ENCODE measurements at regions not wholly inside any gene's neighbourhood (a gene's known extent, or its start where the extent isn't known, plus 50 kb on each side); places are given as distances from the start of the nearest gene placed in this dataset.

DNA sequence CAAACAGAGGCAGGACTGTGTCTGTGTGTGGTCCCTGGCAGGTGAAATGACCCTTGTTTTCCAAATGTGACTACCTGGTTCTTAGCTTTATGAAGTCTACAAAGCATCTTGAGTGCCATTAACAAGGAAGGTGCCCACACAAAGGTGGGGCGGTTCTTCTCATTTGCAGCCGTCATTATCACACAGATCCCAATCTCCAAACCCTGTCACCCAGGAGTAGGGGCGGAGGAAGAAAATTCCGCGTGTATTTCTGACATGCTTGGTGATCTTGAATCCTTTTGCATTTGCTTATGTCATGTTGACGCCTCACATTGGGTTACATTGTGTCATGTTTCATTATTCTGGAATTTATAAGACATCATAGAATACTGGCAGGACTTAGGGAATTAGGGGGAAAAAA lies 277.3 kb downstream of the VRK1 start:
- DNase-seq (ENCODE audit: low spot score) = no peak
- no peaks in the 10 kb centered on the region for H3K36me3 Mint-ChIP-seq (ENCODE audit: low read depth)
- no peak overlapping the region for H3K4me3 Mint-ChIP-seq (ENCODE audit: low read depth)
- no peak overlapping the region for H3K27ac Mint-ChIP-seq
- intact Hi-C loops (cut with micrococcal nuclease) = no loop called here
- peaks cover 5% of the 10 kb centered on the region for H3K4me1 Mint-ChIP-seq (ENCODE audit: low read depth)
- peaks cover 2% of the 10 kb centered on the region for H3K27me3 Mint-ChIP-seq (ENCODE audit: low read depth)
- H3K9me3 Mint-ChIP-seq = no peaks in the 10 kb centered on the region

DNA sequence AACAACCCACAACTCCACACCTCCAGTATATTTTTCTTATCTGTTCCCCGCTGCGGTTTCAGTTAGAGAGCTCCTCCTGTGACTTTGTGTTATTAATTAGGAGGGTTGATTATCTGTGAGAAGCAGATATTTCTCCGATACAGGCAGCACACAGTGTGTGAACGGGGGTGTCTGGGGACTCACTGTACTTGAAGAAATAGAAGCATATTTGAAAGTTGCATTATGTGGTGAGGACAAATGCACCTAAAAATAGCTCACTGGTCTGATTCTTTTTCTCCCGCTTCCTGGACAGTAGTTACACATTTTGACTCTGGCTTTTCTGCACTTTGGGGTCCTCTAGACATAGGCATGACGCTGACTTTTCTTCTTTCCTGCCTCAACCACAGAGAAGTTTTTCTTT lies 277.7 kb downstream of the VRK1 start:
- no peak overlapping the region for H3K27ac Mint-ChIP-seq
- H3K9me3 Mint-ChIP-seq = no peaks in the 10 kb centered on the region
- H3K36me3 Mint-ChIP-seq (ENCODE audit: low read depth) = no peaks in the 10 kb centered on the region
- DNase-seq (ENCODE audit: low spot score) = no peak
- H3K4me3 Mint-ChIP-seq (ENCODE audit: low read depth) = no peak overlapping the region
- peaks cover 5% of the 10 kb centered on the region for H3K4me1 Mint-ChIP-seq (ENCODE audit: low read depth)
- peaks cover 2% of the 10 kb centered on the region for H3K27me3 Mint-ChIP-seq (ENCODE audit: low read depth)
- intact Hi-C loops (cut with micrococcal nuclease) = no loop called here

DNA sequence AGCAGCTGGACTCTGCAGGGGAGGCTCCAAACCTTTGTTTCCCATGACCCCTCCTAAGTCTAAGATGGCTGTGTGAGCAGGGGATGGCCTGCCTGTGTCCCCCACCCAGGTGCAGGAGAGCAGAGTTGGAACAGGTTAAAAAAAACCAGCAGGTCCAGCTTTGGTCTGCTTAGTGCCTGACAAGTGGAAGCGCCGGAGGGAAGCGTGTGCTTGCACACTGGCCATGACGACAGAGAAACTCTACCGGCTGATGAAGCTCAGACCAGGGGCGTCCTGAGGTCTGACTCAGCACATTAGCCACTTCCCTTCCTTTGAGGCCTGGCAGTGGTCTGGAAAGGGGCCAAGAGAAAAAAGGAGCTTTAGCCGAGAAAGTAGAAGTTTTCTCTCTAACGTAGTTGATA lies 280.1 kb downstream of the VRK1 start:
- Mint-ChIP-seq H3K9me3 (peaks cover 5% of the 10 kb centered on the region), H3K27me3 (ENCODE audit: low read depth) (peaks cover 2% of the 10 kb centered on the region), H3K36me3 (ENCODE audit: low read depth) (no peaks in the 10 kb centered on the region), H3K27ac (no peak overlapping the region), H3K4me3 (ENCODE audit: low read depth) (no peak overlapping the region), H3K4me1 (ENCODE audit: low read depth) (peaks cover 5% of the 10 kb centered on the region)
- intact Hi-C loops (cut with micrococcal nuclease) = no loop called here
- DNase-seq (ENCODE audit: low spot score) = no peak

DNA sequence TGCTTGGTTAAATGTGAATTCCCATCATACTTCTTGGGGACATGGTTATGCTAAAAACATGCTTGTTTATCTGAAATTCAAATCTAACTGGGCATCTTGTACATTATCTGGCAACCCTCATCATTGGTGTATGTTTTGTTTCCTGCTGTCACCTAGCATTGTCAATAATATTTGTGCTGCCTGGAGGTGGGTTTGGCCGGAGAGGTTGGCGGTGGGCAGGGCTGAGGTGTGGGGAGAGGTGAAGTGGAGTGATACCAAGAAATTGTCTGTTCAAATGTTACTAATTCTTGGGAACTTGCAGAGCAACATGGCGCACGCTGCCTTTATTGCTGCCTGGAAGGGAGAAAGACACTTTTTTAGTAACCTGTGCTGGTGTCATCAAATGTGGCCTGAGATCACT lies 280.5 kb downstream of the VRK1 start:
- Mint-ChIP-seq H3K9me3 (peaks cover 5% of the 10 kb centered on the region), H3K27ac (no peak overlapping the region), H3K27me3 (ENCODE audit: low read depth) (peaks cover 2% of the 10 kb centered on the region), H3K4me1 (ENCODE audit: low read depth) (peaks cover 5% of the 10 kb centered on the region), H3K4me3 (ENCODE audit: low read depth) (no peak overlapping the region), H3K36me3 (ENCODE audit: low read depth) (no peaks in the 10 kb centered on the region)
- intact Hi-C loops (cut with micrococcal nuclease) = no loop called here
- DNase-seq (ENCODE audit: low spot score) = no peak

DNA sequence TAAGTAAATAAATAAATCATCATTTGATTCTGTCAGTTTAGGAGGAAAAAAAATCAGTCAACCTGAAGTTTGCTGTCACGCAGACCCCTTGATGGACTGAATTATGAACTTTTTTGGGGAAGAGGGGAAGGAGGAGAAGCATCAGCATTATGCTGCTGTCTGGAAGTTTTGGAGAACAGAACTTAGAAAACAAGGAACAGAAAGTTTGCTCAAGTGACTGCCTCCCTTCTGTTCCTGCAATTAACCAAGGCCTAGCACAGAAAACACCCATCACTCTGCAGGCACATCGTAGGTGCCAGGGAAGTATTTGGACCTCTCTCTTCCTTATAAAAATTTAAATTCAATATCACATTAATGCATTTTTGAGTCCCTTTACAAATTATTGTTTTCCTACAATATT lies 283.8 kb downstream of the VRK1 start:
- no peaks in the 10 kb centered on the region for H3K36me3 Mint-ChIP-seq (ENCODE audit: low read depth)
- peaks cover 9% of the 10 kb centered on the region for H3K9me3 Mint-ChIP-seq
- peaks cover 2% of the 10 kb centered on the region for H3K27me3 Mint-ChIP-seq (ENCODE audit: low read depth)
- no peak overlapping the region for H3K27ac Mint-ChIP-seq
- no peak overlapping the region for H3K4me3 Mint-ChIP-seq (ENCODE audit: low read depth)
- intact Hi-C loops (cut with micrococcal nuclease) = no loop called here
- DNase-seq (ENCODE audit: low spot score) = no peak
- H3K4me1 Mint-ChIP-seq (ENCODE audit: low read depth) = peaks cover 5% of the 10 kb centered on the region

DNA sequence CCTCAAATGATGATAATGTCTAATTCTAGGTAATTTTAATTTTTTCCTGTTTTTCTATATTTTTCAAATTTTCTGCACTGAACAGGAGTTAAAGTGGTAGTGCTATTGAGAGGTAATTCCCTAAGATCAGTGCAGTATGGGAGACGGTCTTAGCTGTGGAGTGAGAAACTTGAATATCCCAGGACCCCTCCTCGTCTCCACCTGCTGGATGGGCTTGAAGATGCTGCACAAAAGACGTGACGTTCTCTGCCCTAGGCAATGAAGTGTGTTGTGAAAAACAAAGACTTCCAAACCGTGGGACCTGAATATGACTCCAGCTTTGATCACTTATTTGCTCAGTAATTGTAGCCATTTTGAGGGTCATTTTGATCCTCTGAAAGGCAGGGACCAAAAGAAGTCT lies 298.1 kb downstream of the VRK1 start:
- H3K4me3 Mint-ChIP-seq (ENCODE audit: low read depth) = no peak overlapping the region
- H3K36me3 Mint-ChIP-seq (ENCODE audit: low read depth) = no peaks in the 10 kb centered on the region
- no peak overlapping the region for H3K27ac Mint-ChIP-seq
- H3K4me1 Mint-ChIP-seq (ENCODE audit: low read depth) = no peaks in the 10 kb centered on the region
- intact Hi-C loops (cut with micrococcal nuclease) = no loop called here
- peaks cover 4% of the 10 kb centered on the region for H3K27me3 Mint-ChIP-seq (ENCODE audit: low read depth)
- no peaks in the 10 kb centered on the region for H3K9me3 Mint-ChIP-seq
- DNase-seq (ENCODE audit: low spot score) = no peak

DNA sequence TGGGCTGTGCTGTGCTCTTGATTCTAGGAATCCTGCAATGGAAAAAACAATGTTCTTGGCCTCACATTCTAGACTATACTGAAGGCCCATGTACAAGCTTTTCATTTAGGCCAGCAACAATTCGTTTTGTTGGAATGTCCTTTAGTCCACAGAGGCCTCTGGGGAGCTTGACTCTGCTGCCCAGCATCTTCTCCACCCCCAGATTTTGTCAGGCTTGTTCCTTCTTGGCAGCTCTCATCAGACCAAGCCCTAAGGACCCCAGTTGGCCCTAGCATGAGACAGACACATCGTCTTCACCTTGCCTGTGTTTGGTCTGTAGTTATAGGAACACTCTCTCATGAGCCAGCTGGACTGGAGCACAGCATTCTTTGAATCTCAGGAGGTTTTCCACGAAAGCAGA lies 300.1 kb downstream of the VRK1 start:
- no peak overlapping the region for H3K27ac Mint-ChIP-seq
- no peaks in the 10 kb centered on the region for H3K9me3 Mint-ChIP-seq
- H3K4me3 Mint-ChIP-seq (ENCODE audit: low read depth) = no peak overlapping the region
- no peaks in the 10 kb centered on the region for H3K4me1 Mint-ChIP-seq (ENCODE audit: low read depth)
- no peaks in the 10 kb centered on the region for H3K36me3 Mint-ChIP-seq (ENCODE audit: low read depth)
- H3K27me3 Mint-ChIP-seq (ENCODE audit: low read depth) = peaks cover 4% of the 10 kb centered on the region
- no peak for DNase-seq (ENCODE audit: low spot score)
- intact Hi-C loops (cut with micrococcal nuclease) = no loop called here

DNA sequence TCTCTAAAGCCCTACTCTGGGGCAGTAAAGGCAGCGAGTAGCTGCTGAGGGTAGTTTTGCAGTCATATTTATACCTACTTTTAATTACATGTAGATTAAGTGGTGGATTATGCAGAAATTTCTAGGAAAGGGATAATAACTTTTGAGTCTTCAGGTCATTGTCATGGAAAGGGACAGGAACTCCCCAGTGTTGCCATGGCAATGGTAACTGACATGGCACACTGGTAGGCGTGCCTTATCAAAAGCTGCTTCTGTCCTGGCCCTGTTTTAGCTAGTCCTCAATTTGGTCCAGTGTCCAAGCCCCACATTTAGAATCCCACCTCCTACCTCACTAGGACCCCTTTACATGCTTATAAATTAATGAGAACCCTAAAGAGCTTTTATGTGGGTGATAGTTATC lies 303.1 kb downstream of the VRK1 start:
- H3K9me3 Mint-ChIP-seq = no peaks in the 10 kb centered on the region
- H3K27me3 Mint-ChIP-seq (ENCODE audit: low read depth) = peaks cover 15% of the 10 kb centered on the region
- no peaks in the 10 kb centered on the region for H3K36me3 Mint-ChIP-seq (ENCODE audit: low read depth)
- H3K27ac Mint-ChIP-seq = no peak overlapping the region
- intact Hi-C loops (cut with micrococcal nuclease) = no loop called here
- DNase-seq (ENCODE audit: low spot score) = no peak
- H3K4me3 Mint-ChIP-seq (ENCODE audit: low read depth) = no peak overlapping the region
- H3K4me1 Mint-ChIP-seq (ENCODE audit: low read depth) = no peaks in the 10 kb centered on the region

DNA sequence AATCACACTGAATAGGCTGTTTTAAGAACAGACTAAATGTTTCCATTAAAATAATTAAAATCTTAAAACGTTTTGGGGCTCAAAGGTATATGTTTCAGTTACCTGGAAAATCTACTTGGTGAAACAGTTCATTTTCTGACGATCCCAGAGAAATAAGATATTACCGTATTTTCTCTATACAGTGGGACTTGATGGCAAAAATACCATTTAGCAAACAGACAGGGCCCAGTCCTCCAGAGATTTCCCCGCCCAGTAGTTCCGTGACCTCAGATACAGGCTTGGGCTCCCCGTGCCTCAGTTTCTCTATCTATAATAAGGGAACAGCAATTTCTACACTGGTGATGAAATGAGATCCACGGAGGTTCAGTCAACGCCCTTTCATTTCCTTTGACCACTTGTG lies 304.4 kb downstream of the VRK1 start:
- peaks cover 15% of the 10 kb centered on the region for H3K27me3 Mint-ChIP-seq (ENCODE audit: low read depth)

DNA sequence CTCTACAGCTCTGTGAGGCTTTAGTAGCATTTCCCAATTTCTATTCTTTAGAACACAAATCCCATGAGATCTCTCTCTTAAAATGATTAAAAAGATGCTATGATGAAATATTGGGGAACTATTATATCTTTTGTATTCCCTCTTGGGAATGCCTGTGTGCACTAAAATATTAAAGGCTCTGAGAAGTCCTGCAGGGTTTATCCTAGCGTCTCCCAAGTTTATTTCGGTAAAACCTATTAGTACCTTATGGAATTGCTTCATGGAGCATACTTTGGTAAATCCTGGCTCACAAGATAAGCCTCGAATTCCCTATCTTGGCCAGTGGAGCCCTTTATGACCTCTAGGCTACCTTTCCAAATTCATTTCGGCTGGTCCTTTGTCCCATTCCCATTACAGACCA lies 306.8 kb downstream of the VRK1 start:
- DNase-seq (ENCODE audit: low spot score) = no peak
- intact Hi-C loops (cut with micrococcal nuclease) = no loop called here
- Mint-ChIP-seq H3K36me3 (ENCODE audit: low read depth) (no peaks in the 10 kb centered on the region), H3K27me3 (ENCODE audit: low read depth) (peaks cover 12% of the 10 kb centered on the region), H3K4me1 (ENCODE audit: low read depth) (no peaks in the 10 kb centered on the region), H3K9me3 (no peaks in the 10 kb centered on the region), H3K27ac (no peak overlapping the region), H3K4me3 (ENCODE audit: low read depth) (no peak overlapping the region)

More for the DNA sequence above, 304.4 kb downstream of the VRK1 start:
- Mint-ChIP-seq H3K4me1 (ENCODE audit: low read depth) (no peaks in the 10 kb centered on the region), H3K9me3 (no peaks in the 10 kb centered on the region), H3K27ac (no peak overlapping the region), H3K36me3 (ENCODE audit: low read depth) (no peaks in the 10 kb centered on the region), H3K4me3 (ENCODE audit: low read depth) (no peak overlapping the region)
- no peak for DNase-seq (ENCODE audit: low spot score)
- intact Hi-C loops (cut with micrococcal nuclease) = no loop called here

DNA sequence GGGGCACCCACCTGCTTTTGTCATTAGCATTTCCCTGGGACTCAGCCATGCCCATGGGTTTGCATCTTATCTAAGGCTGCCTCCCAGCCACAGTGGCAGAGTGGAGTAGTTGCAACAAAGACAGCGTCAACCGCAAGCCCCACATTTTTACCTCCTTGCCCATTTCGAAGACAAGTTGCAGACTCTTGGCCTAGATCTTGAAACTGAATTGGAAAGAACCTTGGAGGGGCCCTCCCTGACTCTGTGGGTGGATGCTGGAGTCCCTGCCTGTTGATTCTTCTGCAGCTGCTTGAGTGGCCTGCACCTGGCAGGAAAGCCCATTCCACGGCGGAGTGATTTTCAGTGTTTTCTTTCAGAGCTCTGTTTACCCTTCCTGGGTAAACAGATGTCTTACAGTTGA lies 309.0 kb downstream of the VRK1 start:
- Mint-ChIP-seq H3K27ac (no peak overlapping the region), H3K27me3 (ENCODE audit: low read depth) (peaks cover 12% of the 10 kb centered on the region), H3K4me1 (ENCODE audit: low read depth) (no peaks in the 10 kb centered on the region), H3K4me3 (ENCODE audit: low read depth) (no peak overlapping the region), H3K9me3 (peaks cover 7% of the 10 kb centered on the region), H3K36me3 (ENCODE audit: low read depth) (no peaks in the 10 kb centered on the region)
- intact Hi-C loops (cut with micrococcal nuclease) = no loop called here
- DNase-seq (ENCODE audit: low spot score) = no peak

DNA sequence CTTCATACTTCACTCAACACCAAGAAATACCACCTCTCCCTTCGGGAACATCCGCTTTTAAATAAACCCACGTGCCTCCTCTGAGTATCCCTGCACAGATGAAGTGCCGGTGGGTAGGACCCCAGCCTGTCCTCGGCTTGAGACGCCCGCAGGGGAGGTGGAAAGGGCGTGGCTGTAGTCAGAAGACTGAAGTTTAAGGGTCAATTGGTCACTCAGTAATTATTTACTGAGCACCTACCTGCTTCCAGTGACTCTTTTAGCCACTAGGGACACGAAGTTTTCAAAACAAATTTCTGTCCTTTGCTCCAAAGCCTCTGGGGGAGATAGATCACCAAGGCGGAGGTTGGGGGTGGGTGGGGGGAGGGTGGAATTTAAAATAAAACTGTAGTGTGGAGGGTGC lies 309.4 kb downstream of the VRK1 start:
- no peak overlapping the region for H3K27ac Mint-ChIP-seq
- H3K4me3 Mint-ChIP-seq (ENCODE audit: low read depth) = no peak overlapping the region
- H3K27me3 Mint-ChIP-seq (ENCODE audit: low read depth) = peaks cover 12% of the 10 kb centered on the region

DNA sequence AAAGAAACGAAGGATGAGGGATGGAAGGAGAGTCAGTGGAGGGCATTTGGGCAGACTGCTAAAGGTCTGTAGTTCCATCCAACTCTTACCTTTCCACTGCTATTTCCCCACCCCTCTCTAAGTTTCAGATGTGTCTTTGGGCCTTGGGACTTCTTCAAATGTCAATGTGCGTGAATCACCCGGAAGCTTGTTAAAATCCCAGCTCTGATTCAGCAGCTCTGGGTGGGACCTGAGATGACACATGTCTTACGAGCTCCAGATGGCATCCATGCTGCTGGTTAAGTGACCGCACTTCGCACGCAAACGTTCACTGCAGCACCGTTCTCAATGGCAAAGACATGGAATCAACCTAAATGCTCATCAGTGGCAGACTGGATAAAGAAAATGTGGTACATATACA lies 309.9 kb downstream of the VRK1 start:
- H3K9me3 Mint-ChIP-seq = peaks cover 7% of the 10 kb centered on the region
- H3K36me3 Mint-ChIP-seq (ENCODE audit: low read depth) = no peaks in the 10 kb centered on the region
- intact Hi-C loops (cut with micrococcal nuclease) = no loop called here
- H3K4me1 Mint-ChIP-seq (ENCODE audit: low read depth) = no peaks in the 10 kb centered on the region
- H3K27ac Mint-ChIP-seq = no peak overlapping the region
- H3K4me3 Mint-ChIP-seq (ENCODE audit: low read depth) = no peak overlapping the region
- DNase-seq (ENCODE audit: low spot score) = no peak
- peaks cover 12% of the 10 kb centered on the region for H3K27me3 Mint-ChIP-seq (ENCODE audit: low read depth)

More for the DNA sequence above, 309.4 kb downstream of the VRK1 start:
- no peaks in the 10 kb centered on the region for H3K4me1 Mint-ChIP-seq (ENCODE audit: low read depth)
- intact Hi-C loops (cut with micrococcal nuclease) = no loop called here
- DNase-seq (ENCODE audit: low spot score) = no peak
- H3K36me3 Mint-ChIP-seq (ENCODE audit: low read depth) = no peaks in the 10 kb centered on the region
- peaks cover 7% of the 10 kb centered on the region for H3K9me3 Mint-ChIP-seq

DNA sequence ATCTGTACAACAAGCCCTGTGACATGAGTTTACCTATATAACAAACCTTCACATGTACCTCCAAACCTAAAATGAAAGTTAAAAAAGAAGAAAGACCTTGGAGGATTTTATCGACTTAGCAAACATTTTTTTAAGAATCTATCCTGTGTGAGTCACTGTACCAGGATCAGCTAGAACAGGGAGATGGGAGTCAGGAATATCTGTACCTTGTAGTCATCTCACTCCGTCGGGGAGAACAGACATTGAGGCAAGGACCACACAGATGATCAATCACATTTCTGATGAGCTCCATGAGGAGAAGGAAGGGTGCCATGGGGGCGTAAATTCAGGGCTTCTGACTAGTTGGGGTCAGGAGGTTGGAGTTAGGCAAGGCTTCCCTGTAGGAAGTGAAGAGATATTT lies 310.6 kb downstream of the VRK1 start:
- intact Hi-C loops (cut with micrococcal nuclease) = no loop called here
- Mint-ChIP-seq H3K9me3 (peaks cover 7% of the 10 kb centered on the region), H3K27ac (no peak overlapping the region), H3K27me3 (ENCODE audit: low read depth) (peaks cover 12% of the 10 kb centered on the region), H3K4me1 (ENCODE audit: low read depth) (no peaks in the 10 kb centered on the region), H3K4me3 (ENCODE audit: low read depth) (no peak overlapping the region), H3K36me3 (ENCODE audit: low read depth) (no peaks in the 10 kb centered on the region)
- DNase-seq (ENCODE audit: low spot score) = no peak
